Gastroesophageal sphincter (tissue), 4 donors: ENCODE measurements at regions not wholly inside any gene's neighbourhood (a gene's known extent, or its start where the extent isn't known, plus 50 kb on each side); places are given as distances from the start of the nearest gene placed in this dataset.
A peak's percentile ranks its signal among the peaks of the same experiment; 100 is the strongest.

Experiments used
- ATAC-seq: fragments of 150-250 bp; one replicate; pipeline ENCODE4 v1.9.1; 2016; ENCODE audit warnings: mild to moderate bottlenecking, moderate library complexity
- H3K27ac ChIP-seq, 4 donors: fragments of 200-600 bp; sonication (generic) in 3 of 4; 1 replicate in 3 of 4; 2 replicates in 1 of 4; pipeline ENCODE4 v1.5.1; 2016 to 2019
- H3K27me3 ChIP-seq: fragments of 200-600 bp; sonication (generic); one replicate; pipeline ENCODE4 v1.5.1; 2019
- H3K36me3 ChIP-seq, 2 donors: fragments of 200-600 bp; sonication (generic); one replicate each; pipeline ENCODE4 v1.5.1; 2019; ENCODE audit warnings: control low read depth in 1 of 2
- H3K4me1 ChIP-seq, 3 donors: fragments of 200-600 bp; sonication (generic); 1 replicate in 2 of 3; 2 replicates in 1 of 3; pipeline ENCODE4 v1.5.1; 2016 to 2019; ENCODE audit warnings: control low read depth in 2 of 3
- H3K4me3 ChIP-seq, 2 donors: fragments of 200-600 bp; sonication (generic); one replicate each; pipeline ENCODE4 v1.5.1; 2019; ENCODE audit warnings: mild to moderate bottlenecking in 1 of 2, moderate library complexity in 1 of 2
- H3K9me3 ChIP-seq, 3 donors: fragments of 200-600 bp; sonication (generic); one replicate each; pipeline ENCODE4 v1.5.1; 2017 to 2019; ENCODE audit warnings: control low read depth in 2 of 3
- EP300 ChIP-seq: sonication (generic); formaldehyde crosslinking; IDR thresholded peaks from one replicate; pipeline ENCODE4 v1.6.1; 2017; ENCODE audit warnings: antibody characterized with exemption, mild to moderate bottlenecking
- POLR2A ChIP-seq, 2 donors: fragments of 450-650 bp; IDR thresholded peaks; one replicate each; pipeline ENCODE4 v1.6.1; 2017; ENCODE audit warnings: antibody characterized with exemption in 2 of 2, mild to moderate bottlenecking in 2 of 2, moderate library complexity in 1 of 2
- POLR2AphosphoS5 ChIP-seq: sonication (generic); formaldehyde crosslinking; IDR thresholded peaks from one replicate; pipeline ENCODE4 v1.6.1; 2017; ENCODE audit warnings: antibody characterized with exemption
- WGBS, 2 donors: methylation state at CpG; one replicate each; pipeline ENCODE4 v1.1.5; 2018; ENCODE audit warnings: low coverage in 1 of 2; 5-methylcytosine and 5-hydroxymethylcytosine counted together
- TF ChIP-seq, protein P1 (sequence below), 4 experiments: fragments of 200-600 bp in 2 of 4; fragments of 450-650 bp in 2 of 4; sonication (generic) in 1 of 4; IDR thresholded peaks; one replicate each; pipeline ENCODE4 v1.5.1; 2017 to 2019; ENCODE audit warnings: antibody characterized with exemption in 4 of 4, mild to moderate bottlenecking in 2 of 4, moderate library complexity in 2 of 4

DNA sequence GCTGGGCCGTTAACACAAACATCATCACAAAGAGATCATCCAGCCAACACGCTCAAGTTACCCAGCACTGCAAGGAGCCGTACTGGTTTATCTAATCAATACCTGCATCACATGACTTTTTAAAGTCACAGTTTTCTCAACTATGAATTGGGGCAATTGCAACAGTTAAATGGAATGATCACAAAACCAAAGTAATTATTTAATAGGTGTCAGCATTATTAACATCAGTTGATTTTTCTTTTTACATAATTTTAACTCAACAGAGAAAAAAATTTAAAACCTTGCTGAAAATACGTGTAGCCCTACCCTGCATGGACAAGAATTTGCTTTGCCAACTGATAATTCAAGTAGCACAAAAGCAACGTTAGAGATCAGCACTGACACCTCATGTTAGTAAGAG is 95.7 kb upstream of the SOX9 start:
- H3K9me3 ChIP-seq = no peaks in the 10 kb centered on the region
- H3K4me1 ChIP-seq = peaks cover 0 to 3% (median 0%) of the 10 kb centered on the region in 3 donors
- no peaks in the 10 kb centered on the region for H3K36me3 ChIP-seq
- 37 to 46% methylated on average over 5 of the region's 5 CpGs for WGBS, 2 donors
- peaks cover 39% of the 10 kb centered on the region for H3K27me3 ChIP-seq
- H3K4me3 ChIP-seq = no peak overlapping the region
- ATAC-seq = no peak
- TF ChIP-seq POLR2A (IDR thresholded peaks at IDR 0.05) (no peak), POLR2AphosphoS5 (no peak), EP300 (no peak)
- TF ChIP-seq, protein P1, sequence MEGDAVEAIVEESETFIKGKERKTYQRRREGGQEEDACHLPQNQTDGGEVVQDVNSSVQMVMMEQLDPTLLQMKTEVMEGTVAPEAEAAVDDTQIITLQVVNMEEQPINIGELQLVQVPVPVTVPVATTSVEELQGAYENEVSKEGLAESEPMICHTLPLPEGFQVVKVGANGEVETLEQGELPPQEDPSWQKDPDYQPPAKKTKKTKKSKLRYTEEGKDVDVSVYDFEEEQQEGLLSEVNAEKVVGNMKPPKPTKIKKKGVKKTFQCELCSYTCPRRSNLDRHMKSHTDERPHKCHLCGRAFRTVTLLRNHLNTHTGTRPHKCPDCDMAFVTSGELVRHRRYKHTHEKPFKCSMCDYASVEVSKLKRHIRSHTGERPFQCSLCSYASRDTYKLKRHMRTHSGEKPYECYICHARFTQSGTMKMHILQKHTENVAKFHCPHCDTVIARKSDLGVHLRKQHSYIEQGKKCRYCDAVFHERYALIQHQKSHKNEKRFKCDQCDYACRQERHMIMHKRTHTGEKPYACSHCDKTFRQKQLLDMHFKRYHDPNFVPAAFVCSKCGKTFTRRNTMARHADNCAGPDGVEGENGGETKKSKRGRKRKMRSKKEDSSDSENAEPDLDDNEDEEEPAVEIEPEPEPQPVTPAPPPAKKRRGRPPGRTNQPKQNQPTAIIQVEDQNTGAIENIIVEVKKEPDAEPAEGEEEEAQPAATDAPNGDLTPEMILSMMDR (IDR thresholded peaks at IDR 0.05) = no peak
- no peak overlapping the region for H3K27ac ChIP-seq

DNA sequence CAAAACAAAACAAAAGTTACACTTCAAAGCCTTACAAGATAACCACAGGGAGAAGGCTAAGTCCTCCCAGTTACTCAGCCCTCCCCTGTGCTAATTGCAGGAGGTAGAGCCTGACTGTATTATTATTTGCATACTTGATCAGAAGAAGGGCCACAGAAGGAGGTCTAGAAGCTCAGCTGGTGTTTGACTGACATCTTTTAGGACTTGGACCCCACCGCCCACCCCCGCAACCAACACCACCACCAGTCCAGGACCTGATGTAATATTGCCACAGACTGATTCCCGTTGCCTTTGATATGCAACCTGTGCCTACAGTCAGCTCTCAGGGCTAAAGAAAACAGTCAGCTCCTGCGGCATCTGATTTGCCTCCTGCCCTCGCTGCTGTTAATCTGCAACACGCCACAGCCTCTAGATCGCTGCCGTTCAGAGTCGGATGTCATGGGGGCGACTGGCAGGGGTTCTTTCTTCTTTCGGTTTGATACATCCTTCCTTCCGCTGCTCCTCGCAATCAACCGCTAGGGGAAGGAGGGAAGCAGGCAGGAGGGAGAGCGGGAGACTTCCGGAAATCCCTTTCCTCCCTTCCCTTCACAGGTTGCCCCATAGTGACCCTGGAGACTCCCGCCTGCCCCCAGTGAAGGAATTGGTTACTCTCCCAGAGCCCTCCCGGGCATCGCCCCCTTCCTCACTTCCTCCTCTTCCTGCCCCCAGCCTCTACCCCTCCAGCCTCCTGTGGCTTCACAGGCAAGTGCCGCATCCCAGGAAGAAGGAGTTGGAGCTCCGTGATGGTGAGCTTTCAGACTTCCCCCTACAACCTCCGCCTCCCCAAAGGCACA is 90.5 kb upstream of the SOX9 start:
- ATAC-seq = peak; percentile 43
- H3K4me3 ChIP-seq = peak overlapping the region; percentile 35 to 44
- peaks cover 48% of the 10 kb centered on the region for H3K27me3 ChIP-seq
- 0 to 5% methylated on average over 4 to 11 of the region's 22 CpGs for WGBS, 2 donors
- no peaks in the 10 kb centered on the region for H3K9me3 ChIP-seq
- H3K27ac ChIP-seq = no peak overlapping the region
- H3K4me1 ChIP-seq = peaks cover 0 to 10% (median 0%) of the 10 kb centered on the region in 3 donors
- TF ChIP-seq, protein P1 (IDR thresholded peaks at IDR 0.05) = peak in 3 of 4 experiments; percentile 19 to 39 (median 24)
- no peak for TF ChIP-seq POLR2A (IDR thresholded peaks at IDR 0.05)
- TF ChIP-seq EP300 = no peak
- no peaks in the 10 kb centered on the region for H3K36me3 ChIP-seq

DNA sequence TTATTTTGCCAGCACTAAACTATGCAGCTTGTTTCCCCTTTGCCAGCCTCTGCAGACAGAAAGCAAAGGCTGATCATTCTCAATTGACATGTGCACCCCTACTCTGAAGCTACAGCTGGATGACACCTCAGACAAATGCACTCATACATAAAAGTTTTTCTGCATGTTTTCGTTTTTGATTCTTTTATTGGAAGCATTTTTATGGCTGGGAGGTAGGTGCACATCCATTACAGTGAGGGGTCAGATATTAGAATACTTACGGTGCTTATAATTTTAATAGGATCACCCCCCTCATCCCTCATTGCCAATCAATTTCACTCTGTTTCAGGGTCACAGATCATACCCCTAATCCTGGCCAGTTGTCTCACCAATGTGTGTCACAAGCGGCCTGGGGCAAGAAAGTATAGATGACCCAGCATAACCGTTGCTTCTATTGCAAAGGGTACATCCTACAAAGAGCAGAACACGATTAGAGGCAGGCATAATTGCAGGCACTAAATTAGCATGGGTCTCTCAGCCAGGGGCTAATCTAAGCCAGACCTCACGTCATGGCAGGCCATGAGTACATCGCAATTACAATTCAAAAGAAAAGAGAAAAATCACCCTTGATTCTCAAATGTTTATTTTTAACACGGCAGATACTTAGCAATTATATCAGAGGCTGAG is 89.5 kb upstream of the SOX9 start:
- no peak for ATAC-seq
- Histone ChIP-seq H3K4me3 (no peak overlapping the region), H3K9me3 (no peaks in the 10 kb centered on the region), H3K27ac (no peak overlapping the region), H3K4me1 (peaks cover 0 to 10% (median 0%) of the 10 kb centered on the region in 3 donors), H3K36me3 (no peaks in the 10 kb centered on the region), H3K27me3 (peaks cover 58% of the 10 kb centered on the region)
- TF ChIP-seq, protein P1 (IDR thresholded peaks at IDR 0.05) = no peak
- TF ChIP-seq EP300 (no peak), POLR2AphosphoS5 (no peak), POLR2A (IDR thresholded peaks at IDR 0.05) (no peak)
- WGBS, 2 donors = 72 to 81% methylated on average over 4 to 7 of the region's 8 CpGs

DNA sequence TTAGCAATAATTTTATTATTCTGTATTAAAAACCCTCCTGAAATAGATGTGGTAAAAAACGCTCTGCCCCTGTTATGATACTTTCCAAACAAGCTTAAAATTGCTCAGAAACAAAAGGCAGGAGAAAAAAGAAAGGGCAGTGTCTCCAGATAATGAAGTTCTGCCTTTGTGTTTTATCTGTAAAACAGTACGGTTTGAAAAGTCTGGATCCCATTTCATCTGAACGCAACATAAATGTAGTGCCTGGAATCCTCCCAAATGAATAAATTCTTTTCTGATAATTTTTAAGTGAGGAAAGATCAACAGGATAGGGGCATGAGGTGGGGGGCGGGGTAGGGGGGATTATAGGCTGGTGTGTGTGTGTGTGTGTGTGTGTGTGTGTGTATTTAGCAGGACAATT is 87.5 kb upstream of the SOX9 start:
- WGBS, 2 donors = 38 to 61% methylated on average over 3 to 4 of the region's 4 CpGs
- no peaks in the 10 kb centered on the region for H3K36me3 ChIP-seq

More for the DNA sequence above, 87.5 kb upstream of the SOX9 start:
- Histone ChIP-seq H3K4me1 (peaks cover 0 to 10% (median 0%) of the 10 kb centered on the region in 3 donors), H3K4me3 (no peak overlapping the region), H3K27ac (no peak overlapping the region), H3K9me3 (no peaks in the 10 kb centered on the region), H3K27me3 (peaks cover 50% of the 10 kb centered on the region)
- no peak for ATAC-seq
- TF ChIP-seq, protein P1 (IDR thresholded peaks at IDR 0.05) = no peak
- TF ChIP-seq EP300 = no peak
- no peak for TF ChIP-seq POLR2AphosphoS5
- TF ChIP-seq POLR2A (IDR thresholded peaks at IDR 0.05) = no peak
